22Rv1 (cell line): ENCODE measurements at regions not wholly inside any gene's neighbourhood (a gene's known extent, or its start where the extent isn't known, plus 50 kb on each side); places are given as distances from the start of the nearest gene placed in this dataset.

Experiments
- H3K27ac ChIP-seq: fragments of 450-650 bp; 2 replicates; pipeline ENCODE4 v1.5.1; 2017
- ZFX ChIP-seq: fragments of 450-650 bp; IDR thresholded peaks from 2 replicates; pipeline ENCODE4 v1.6.1; 2017; ENCODE audit warnings: antibody characterized with exemption, borderline replicate concordance
- TF ChIP-seq, protein P1 (sequence below): fragments of 450-650 bp; IDR thresholded peaks from 2 replicates; pipeline ENCODE4 v1.5.1; 2017; ENCODE audit warnings: mild to moderate bottlenecking

DNA sequence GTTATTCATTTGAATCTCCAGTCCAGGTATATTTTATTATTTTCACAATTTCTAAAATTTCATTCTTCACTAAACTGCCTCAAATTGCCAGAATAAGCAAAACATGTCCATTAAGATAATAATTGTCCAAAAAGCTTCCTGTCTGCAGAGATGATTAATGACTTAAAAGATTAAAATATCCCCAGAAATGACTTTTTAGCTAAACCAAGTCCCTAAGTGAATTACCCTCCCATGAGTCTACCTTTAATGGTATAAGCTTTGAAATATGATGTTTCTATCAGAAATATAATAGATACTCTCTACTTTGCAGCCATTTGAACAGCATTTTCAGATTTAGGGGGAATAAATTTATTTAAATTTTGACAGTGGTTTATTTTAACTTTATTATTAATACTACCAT lies 289.2 kb upstream of the EMCN start:
- H3K27ac ChIP-seq: no peak overlapping the region
- TF ChIP-seq ZFX: no peak
- TF ChIP-seq, protein P1, sequence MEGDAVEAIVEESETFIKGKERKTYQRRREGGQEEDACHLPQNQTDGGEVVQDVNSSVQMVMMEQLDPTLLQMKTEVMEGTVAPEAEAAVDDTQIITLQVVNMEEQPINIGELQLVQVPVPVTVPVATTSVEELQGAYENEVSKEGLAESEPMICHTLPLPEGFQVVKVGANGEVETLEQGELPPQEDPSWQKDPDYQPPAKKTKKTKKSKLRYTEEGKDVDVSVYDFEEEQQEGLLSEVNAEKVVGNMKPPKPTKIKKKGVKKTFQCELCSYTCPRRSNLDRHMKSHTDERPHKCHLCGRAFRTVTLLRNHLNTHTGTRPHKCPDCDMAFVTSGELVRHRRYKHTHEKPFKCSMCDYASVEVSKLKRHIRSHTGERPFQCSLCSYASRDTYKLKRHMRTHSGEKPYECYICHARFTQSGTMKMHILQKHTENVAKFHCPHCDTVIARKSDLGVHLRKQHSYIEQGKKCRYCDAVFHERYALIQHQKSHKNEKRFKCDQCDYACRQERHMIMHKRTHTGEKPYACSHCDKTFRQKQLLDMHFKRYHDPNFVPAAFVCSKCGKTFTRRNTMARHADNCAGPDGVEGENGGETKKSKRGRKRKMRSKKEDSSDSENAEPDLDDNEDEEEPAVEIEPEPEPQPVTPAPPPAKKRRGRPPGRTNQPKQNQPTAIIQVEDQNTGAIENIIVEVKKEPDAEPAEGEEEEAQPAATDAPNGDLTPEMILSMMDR: no peak

DNA sequence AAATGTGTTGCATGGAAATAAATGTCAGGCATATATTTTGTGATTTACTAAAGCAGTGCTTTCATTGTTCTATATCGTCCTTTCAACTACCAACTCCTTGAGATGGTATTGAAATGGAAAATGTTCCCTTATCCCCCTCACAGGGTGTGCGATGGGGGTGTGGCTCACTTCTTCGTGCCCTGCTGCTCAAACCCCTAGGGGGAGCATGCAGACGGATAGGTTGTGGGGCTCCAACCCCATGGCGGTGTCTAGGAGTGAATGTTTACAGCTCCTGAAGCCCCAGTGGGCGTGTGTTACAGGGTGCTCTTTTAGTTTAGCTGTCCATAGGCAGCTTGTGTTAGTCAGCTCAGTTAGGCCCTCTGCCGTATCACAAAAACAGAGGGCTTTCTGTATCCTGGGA lies 287.7 kb upstream of the EMCN start:
- no peak overlapping the region for H3K27ac ChIP-seq
- TF ChIP-seq, protein P1: no peak
- no peak for TF ChIP-seq ZFX

DNA sequence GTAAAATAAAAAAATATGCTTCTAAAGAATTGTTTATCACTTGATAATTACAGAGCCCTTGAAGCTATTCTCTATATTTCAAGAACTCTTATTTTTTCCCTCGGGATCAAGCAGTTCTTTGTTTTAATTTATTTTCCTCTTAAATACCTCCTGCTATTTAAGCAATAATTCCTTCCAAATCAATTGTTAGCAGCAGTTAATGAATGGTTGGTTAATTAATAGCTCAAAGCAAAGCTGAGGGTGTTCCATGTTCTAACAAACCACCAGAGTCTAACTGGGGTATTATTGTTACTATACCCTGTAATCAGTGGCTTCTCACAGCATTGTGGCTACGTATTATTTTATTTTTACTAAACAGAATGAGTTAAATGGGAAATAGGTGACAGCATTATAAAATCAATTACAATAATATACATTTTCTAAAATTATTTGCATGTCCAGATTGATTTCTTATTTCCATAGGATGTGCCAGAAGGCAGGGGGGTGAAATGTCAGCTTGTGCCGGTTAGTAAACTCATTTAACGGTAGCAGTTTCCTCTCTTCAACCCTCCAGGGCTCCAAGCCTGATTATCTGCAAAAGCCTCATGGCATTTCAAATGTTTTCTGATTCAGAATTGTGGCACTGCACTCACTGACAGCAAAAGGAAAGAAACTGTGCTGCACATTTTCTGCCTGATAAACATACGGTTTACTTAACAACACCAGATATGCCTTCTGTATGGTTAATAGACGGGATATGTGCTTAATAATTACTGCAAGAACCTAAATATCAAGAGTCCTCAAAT lies 286.9 kb upstream of the EMCN start:
- TF ChIP-seq, protein P1: no peak
- TF ChIP-seq ZFX: no peak
- H3K27ac ChIP-seq: no peak overlapping the region

DNA sequence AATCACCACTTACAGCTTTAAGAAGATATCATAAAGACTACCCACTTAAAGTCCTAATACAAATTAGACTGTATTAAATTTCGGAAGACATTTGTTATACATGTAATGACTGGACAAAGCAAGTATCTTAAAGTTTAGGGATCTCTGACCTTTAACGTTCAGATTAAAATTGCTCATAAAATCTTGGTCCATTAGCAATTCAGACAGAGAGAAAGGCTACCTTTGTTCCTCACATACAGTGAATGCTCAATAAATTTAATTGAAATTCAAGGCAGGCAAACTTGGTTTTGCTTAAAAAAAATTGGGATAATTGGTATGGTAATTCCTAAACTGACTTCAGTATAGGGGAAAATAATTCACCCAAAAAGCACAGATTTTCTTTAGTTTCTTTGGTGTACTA lies 285.9 kb upstream of the EMCN start:
- no peak overlapping the region for H3K27ac ChIP-seq
- TF ChIP-seq ZFX: no peak
- TF ChIP-seq, protein P1: no peak

DNA sequence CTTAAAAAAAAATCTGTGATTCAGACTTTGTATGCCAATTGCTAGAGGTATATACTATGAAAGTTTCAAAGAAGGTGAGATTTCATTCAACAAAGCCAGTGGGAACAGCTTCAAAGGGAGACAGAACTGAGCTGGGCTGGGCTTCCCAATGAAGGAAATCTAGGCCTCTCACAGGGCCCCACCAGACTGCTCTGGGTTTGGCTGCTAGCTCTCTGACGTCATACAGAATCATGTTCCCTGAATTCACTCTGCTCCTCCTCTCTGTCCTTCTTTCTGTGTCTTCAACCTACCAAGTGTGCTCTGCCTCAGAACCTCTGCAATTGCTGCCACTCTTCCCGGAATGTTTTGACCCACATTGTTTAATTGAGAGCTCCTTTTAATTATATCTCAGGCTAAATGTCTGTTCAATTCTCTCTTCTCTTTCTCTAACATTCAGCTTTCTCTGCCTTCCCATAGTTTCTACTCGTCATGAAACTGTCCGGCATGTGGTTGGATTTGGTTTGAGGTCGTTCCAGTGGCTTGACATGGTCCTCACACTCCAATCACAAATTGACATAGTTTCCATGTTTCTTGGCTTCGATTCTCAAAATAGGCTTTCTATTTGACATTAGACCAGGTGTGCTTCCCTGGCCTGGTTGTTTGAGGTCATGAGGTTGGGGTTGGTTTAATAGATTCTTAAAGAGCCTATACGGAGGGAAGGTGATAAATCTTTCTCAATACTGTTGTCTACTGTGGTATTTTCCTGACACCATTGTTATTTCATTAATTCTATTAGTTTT lies 282.1 kb upstream of the EMCN start:
- H3K27ac ChIP-seq: no peak overlapping the region
- TF ChIP-seq ZFX: no peak
- TF ChIP-seq, protein P1: no peak

DNA sequence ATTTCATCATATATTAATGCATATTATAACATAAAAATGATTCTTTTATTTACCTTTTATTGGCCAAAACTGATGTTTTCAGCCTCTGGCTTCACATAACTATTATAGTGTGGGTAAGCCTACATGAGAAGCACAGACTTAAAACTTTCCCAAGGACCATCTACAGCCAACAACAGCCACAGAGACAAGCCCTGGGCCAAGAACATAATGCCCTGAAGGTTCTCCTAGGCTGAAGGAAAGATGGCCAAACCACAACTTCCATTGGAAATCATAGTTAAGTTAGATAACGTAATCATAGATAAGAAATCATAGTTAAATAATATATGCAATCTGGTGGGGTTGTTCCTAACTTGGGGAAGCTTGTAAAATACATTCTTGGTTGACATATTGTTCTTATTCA lies 280.0 kb upstream of the EMCN start:
- no peak overlapping the region for H3K27ac ChIP-seq
- TF ChIP-seq ZFX: no peak
- TF ChIP-seq, protein P1: no peak

DNA sequence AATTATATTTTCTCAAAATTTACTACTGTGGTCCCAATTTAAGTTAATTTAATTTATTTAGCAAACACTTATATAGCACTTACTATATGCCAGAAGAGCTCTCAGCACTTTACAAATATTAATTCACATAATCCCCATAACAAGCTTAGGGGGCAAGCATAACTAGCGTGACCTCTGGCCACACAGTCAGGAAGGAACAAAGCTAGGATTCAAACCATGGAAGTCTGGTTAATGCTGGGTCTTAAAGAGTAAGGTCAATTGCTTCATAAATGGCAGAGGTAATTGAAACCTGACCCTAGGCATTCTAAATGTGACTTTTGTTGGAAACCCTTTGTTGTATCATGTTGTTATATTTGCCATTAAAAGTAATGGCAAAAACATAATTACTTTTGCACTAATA lies 279.5 kb upstream of the EMCN start:
- no peak overlapping the region for H3K27ac ChIP-seq
- TF ChIP-seq ZFX: no peak
- TF ChIP-seq, protein P1: no peak
